ENCODE measurements at regions not wholly inside any gene's neighbourhood (a gene's known extent, or its start where the extent isn't known, plus 50 kb on each side); places are given as distances from the start of the nearest gene placed in this dataset.
A peak's percentile ranks its signal among the peaks of the same experiment; 100 is the strongest.

- no peak for TF ChIP-seq MYC (IDR thresholded peaks at IDR 0.05; ENCODE audit: low read depth, low read length)
- no peak for DNase-seq (ENCODE audit: low read depth)
- H3K4me3 ChIP-seq (ENCODE audit: low read depth, low read length) = no peak overlapping the region
Measured at GRCh38 chr1:177784409-177784808, 185.4 kb downstream of the SEC16B start.

GRCh38 chr1:177783051-177783450 is 186.8 kb downstream of the SEC16B start:
- DNase-seq (ENCODE audit: low read depth) = peak; percentile 21
- TF ChIP-seq MAX (IDR thresholded peaks at IDR 0.05; ENCODE audit: low read depth, low read length) = no peak
- TF ChIP-seq CTCF (IDR thresholded peaks at IDR 0.05; ENCODE audit: low read depth, low read length) = peak; percentile 23
- H3K4me3 ChIP-seq (ENCODE audit: low read depth, low read length) = no peak overlapping the region

GRCh38 chr1:177780096-177780700 is 189.7 kb downstream of the SEC16B start:
- DNase-seq (ENCODE audit: low read depth) = peak; percentile 61
- no peak overlapping the region for H3K4me3 ChIP-seq (ENCODE audit: low read depth, low read length)
- TF ChIP-seq MAX (IDR thresholded peaks at IDR 0.05; ENCODE audit: low read depth, low read length) = no peak
- TF ChIP-seq CTCF (IDR thresholded peaks at IDR 0.05; ENCODE audit: low read depth, low read length) = peak; percentile 48

GRCh38 chr1:177779166-177779965 is 190.5 kb downstream of the SEC16B start:
- no peak overlapping the region for H3K4me3 ChIP-seq (ENCODE audit: low read depth, low read length)
- DNase-seq (ENCODE audit: low read depth) = no peak
- no peak for TF ChIP-seq MAX (IDR thresholded peaks at IDR 0.05; ENCODE audit: low read depth, low read length)
- no peak for TF ChIP-seq CTCF (IDR thresholded peaks at IDR 0.05; ENCODE audit: low read depth, low read length)
- no peak for TF ChIP-seq POLR2A (IDR thresholded peaks at IDR 0.05; ENCODE audit: extremely low read depth, insufficient read length)
- TF ChIP-seq MYC (IDR thresholded peaks at IDR 0.05; ENCODE audit: low read depth, low read length) = no peak

GRCh38 chr1:177775924-177776323 is 193.9 kb downstream of the SEC16B start:
- no peak overlapping the region for H3K4me3 ChIP-seq (ENCODE audit: low read depth, low read length)
- no peak for DNase-seq (ENCODE audit: low read depth)
- TF ChIP-seq MAX (IDR thresholded peaks at IDR 0.05; ENCODE audit: low read depth, low read length) = no peak
- TF ChIP-seq MYC (IDR thresholded peaks at IDR 0.05; ENCODE audit: low read depth, low read length) = no peak
- TF ChIP-seq POLR2A (IDR thresholded peaks at IDR 0.05; ENCODE audit: extremely low read depth, insufficient read length) = no peak
- no peak for TF ChIP-seq CTCF (IDR thresholded peaks at IDR 0.05; ENCODE audit: low read depth, low read length)

- H3K4me3 ChIP-seq (ENCODE audit: low read depth, low read length) = no peak overlapping the region
- DNase-seq (ENCODE audit: low read depth) = no peak
- TF ChIP-seq CTCF (IDR thresholded peaks at IDR 0.05; ENCODE audit: low read depth, low read length) (no peak), MAX (IDR thresholded peaks at IDR 0.05; ENCODE audit: low read depth, low read length) (no peak), POLR2A (IDR thresholded peaks at IDR 0.05; ENCODE audit: extremely low read depth, insufficient read length) (no peak), MYC (IDR thresholded peaks at IDR 0.05; ENCODE audit: low read depth, low read length) (no peak)
Measured at GRCh38 chr1:177772386-177772960, 197.4 kb downstream of the SEC16B start.
